ENCODE measurements at regions not wholly inside any gene's neighbourhood (a gene's known extent, or its start where the extent isn't known, plus 50 kb on each side); places are given as distances from the start of the nearest gene placed in this dataset.

DNA sequence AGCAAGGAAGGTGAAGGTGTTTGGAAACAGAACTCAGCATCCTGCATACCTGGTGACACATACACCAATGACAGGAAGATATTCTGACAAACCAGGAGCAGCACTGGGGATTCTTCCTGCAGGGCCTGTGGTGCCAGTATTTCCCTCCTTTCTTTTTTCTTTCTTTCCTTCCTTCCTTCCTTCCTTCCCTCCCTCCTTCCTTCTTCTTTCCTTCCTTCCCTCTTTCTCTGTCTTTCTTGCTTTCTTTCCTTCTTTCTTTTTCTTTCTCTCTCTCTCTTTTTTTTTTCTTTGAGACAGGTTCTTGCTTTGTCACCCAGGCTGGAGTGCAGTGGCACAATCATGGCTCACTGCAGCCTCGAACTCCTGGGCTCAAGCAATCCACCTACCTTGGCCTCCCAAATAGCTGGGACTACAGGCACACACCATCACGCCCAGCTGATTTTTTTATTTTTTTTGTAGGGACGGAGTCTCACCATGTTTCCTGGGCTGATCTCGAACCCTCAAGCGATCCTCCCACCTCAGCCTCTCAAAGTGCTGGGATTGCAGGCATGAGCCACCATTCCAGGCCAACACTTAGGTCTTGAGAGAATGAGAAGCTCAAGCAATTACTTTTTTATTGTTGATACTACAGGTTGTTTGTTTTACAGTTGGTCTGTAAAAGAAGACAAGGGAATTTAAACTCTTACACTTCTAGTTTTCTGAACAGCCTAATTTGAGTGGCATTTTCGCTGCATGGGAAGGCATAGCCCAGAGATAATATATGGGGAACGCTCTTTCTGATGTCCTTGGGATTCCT is 54.7 kb upstream of the GATA6 start:
- DNase-seq: no peak

DNA sequence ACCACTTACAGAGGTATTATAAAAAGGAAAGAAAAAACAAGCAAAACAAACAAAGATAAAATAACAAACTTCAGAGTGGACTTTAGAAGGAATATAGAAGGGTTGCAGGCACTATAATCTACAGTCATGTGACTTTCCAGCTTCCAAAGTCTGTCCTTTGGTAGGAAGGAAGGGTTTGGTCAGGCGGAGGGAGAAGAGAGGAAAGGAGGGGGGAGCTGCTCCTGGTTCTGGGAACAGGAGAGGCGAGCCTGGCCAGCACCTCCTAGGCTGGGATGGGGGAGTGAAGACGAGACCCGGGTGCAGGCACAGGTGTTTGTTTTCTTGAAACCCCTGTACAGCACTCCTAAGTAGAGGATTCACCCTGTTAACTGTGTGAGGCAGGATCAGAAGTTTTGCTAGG is 53.8 kb upstream of the GATA6 start:
- DNase-seq: no peak
